ENCODE measurements at regions not wholly inside any gene's neighbourhood (a gene's known extent, or its start where the extent isn't known, plus 50 kb on each side); places are given as distances from the start of the nearest gene placed in this dataset.
"Not testable (repeated sequence)": the region's sequence is repeated elsewhere in the genome, so short reads cannot be mapped to it uniquely, and the experiment has no call there.

- no peak for DNase-seq
These were observed 196.3 kb downstream of the PALM2AKAP2 start for GRCh38 chr9:109976303-109976702.

GRCh38 chr9:109977521-109977920 is 197.5 kb downstream of the PALM2AKAP2 start:
- DNase-seq = no peak

GRCh38 chr9:109981091-109981490 is 201.1 kb downstream of the PALM2AKAP2 start:
- DNase-seq = no peak

- no peak for DNase-seq
These were observed 206.6 kb downstream of the PALM2AKAP2 start for GRCh38 chr9:109986521-109986991.

GRCh38 chr9:109989296-109989695 is 209.3 kb downstream of the PALM2AKAP2 start:
- no peak for DNase-seq

- DNase-seq = no peak
These were observed 210.5 kb downstream of the PALM2AKAP2 start for GRCh38 chr9:109990541-109990940.

GRCh38 chr9:109992293-109992692 is 212.3 kb downstream of the PALM2AKAP2 start:
- no peak for DNase-seq

- DNase-seq = no peak
These were observed 213.4 kb downstream of the PALM2AKAP2 start for GRCh38 chr9:109993250-109993978.

GRCh38 chr9:109994141-109994540 is 213.8 kb downstream of the C9orf152 start:
- DNase-seq = no peak

GRCh38 chr9:109996936-109997580 is 210.9 kb downstream of the C9orf152 start:
- no peak for DNase-seq

GRCh38 chr9:109997682-109998081 is 210.3 kb downstream of the C9orf152 start:
- no peak for DNase-seq

GRCh38 chr9:110005521-110005920 is 202.4 kb downstream of the C9orf152 start:
- not testable (repeated sequence) for DNase-seq

GRCh38 chr9:110006657-110007056 is 201.3 kb downstream of the C9orf152 start:
- DNase-seq = no peak

- DNase-seq = no peak
These were observed 200.3 kb downstream of the C9orf152 start for GRCh38 chr9:110007477-110008270.

- no peak for DNase-seq
These were observed 199.3 kb downstream of the C9orf152 start for GRCh38 chr9:110008663-110009062.

- DNase-seq = no peak
These were observed 196.2 kb downstream of the C9orf152 start for GRCh38 chr9:110011628-110012320.

GRCh38 chr9:110013064-110013463 is 194.9 kb downstream of the C9orf152 start:
- DNase-seq = no peak

GRCh38 chr9:110015759-110016158 is 192.2 kb downstream of the C9orf152 start:
- no peak for DNase-seq

- no peak for DNase-seq
These were observed 191.6 kb downstream of the C9orf152 start for GRCh38 chr9:110016340-110016739.

GRCh38 chr9:110020216-110020615 is 187.7 kb downstream of the C9orf152 start:
- DNase-seq = not testable (repeated sequence)

- DNase-seq = no peak
These were observed 186.1 kb downstream of the C9orf152 start for GRCh38 chr9:110021891-110022290.

- not testable (repeated sequence) for DNase-seq
These were observed 184.7 kb downstream of the C9orf152 start for GRCh38 chr9:110023221-110023620.
